ENCODE measurements at regions not wholly inside any gene's neighbourhood (a gene's known extent, or its start where the extent isn't known, plus 50 kb on each side); places are given as distances from the start of the nearest gene placed in this dataset.

DNA sequence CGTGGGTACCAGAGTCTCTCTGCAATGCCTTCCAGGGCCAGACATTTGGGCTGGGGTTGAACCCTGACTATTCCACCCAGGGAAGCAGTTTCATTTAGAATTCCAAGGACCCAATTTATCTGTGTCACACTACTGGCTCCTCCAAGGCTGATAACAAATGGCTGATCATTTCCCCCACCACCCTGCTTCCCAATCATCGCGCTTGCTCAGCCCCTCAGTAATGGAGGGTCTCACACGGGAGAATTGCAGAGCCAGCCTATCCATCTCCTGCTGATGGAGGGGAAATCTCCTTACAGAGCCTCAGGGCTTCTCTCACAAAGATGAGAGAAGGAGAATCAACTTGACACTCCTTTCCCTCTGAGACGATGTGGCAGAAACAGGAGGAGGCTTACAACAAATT is 78.4 kb upstream of the WSCD2 start:
- TF ChIP-seq POLR2A (IDR thresholded peaks at IDR 0.05; ENCODE audit: low read length) (no peak), GATA1 (IDR thresholded peaks at IDR 0.05; ENCODE audit: low read depth, low read length) (no peak)
